K562 (cell line): ENCODE measurements at regions not wholly inside any gene's neighbourhood (a gene's known extent, or its start where the extent isn't known, plus 50 kb on each side); places are given as distances from the start of the nearest gene placed in this dataset.

Source experiments
- ATAC-seq: fragments of 200-7000 bp; cut with Tn5 transposase; 3 replicates; pipeline ENCODE4 v1.9.1; 2020; ENCODE audit warnings: moderate library complexity
- BruUV-seq: library from RNA; stranded (reverse); fragments of 400-500 nt; replicated peaks from 2 replicates; lab custom pipeline; 2021; lab: Mats Ljungman, UMichigan
- CTCF ChIA-PET: fragments of 300-600 bp; formaldehyde crosslinking; extraction: SDS; loops from one replicate; lab custom pipeline; 2021; ENCODE audit warnings: low intra/inter-chr PET ratio; lab: Yijun Ruan, JAX
- POLR2A ChIA-PET: fragments of 300-600, 350-650 bp; sonication (Branson Sonifier 250); formaldehyde crosslinking; extraction: SDS; loops from one replicate; lab custom pipeline; 2021; ENCODE audit warnings: antibody characterized with exemption, inconsistent platforms; lab: Yijun Ruan, JAX
- DNase-seq, 4 experiments: peaks; one replicate each; pipeline versions ENCODE4 v3.0.0 to v3.0.0-alpha.2; 2011 to 2018; ENCODE audit warnings: low spot score in 3 of 4, mixed read lengths in 3 of 4; ENCODE audit errors: extremely low read depth in 1 of 4
- FAIRE-seq: peaks from 2 replicates; lab custom pipeline; 2011; peaks lifted over from hg19 to GRCh38; lab: Jason Lieb, UNC
- H2AFZ ChIP-seq: 2 replicates; pipeline ENCODE4 v1.6.0; 2011; ENCODE audit warnings: low read depth, low read length, control low read depth, inconsistent platforms
- H3K27ac ChIP-seq: fragments of 200-600 bp; 3 replicates; pipeline ENCODE4 v1.8.0; 2011; ENCODE audit warnings: low read depth, mild to moderate bottlenecking, control low read depth, inconsistent platforms, low read length, moderate library complexity, mixed read lengths; ENCODE audit errors: extremely low read depth
- H3K27me3 ChIP-seq, 2 experiments: fragments of 300-600 bp in 1 of 2; 2 replicates in 1 of 2; 3 replicates in 1 of 2; pipeline versions ENCODE4 v1.6.0 to v1.8.0; 2011; ENCODE audit warnings: inconsistent platforms in 2 of 2, low read length in 2 of 2, mild to moderate bottlenecking in 1 of 2, mixed read lengths in 1 of 2, moderate library complexity in 1 of 2; ENCODE audit not compliant: control insufficient read depth in 2 of 2, insufficient read depth in 2 of 2
- H3K36me3 ChIP-seq: fragments of 300-600 bp; 3 replicates; pipeline ENCODE4 v1.8.0; 2011; ENCODE audit warnings: mild to moderate bottlenecking, low read length, inconsistent platforms; ENCODE audit not compliant: control insufficient read depth, insufficient read depth
- H3K4me1 ChIP-seq, 2 experiments: fragments of 200-600 bp in 1 of 2; replicated peaks in 1 of 2; 2 replicates in 1 of 2; 3 replicates in 1 of 2; pipeline versions ENCODE4 v1.5.1 to v1.8.0; 2011; ENCODE audit warnings: inconsistent platforms in 2 of 2, low read length in 2 of 2, mild to moderate bottlenecking in 1 of 2, mixed read lengths in 1 of 2, moderate library complexity in 1 of 2; ENCODE audit not compliant: control insufficient read depth in 2 of 2, insufficient read depth in 2 of 2
- H3K4me2 ChIP-seq: 2 replicates; pipeline ENCODE4 v1.6.1; 2011; ENCODE audit warnings: low read length, control low read depth, inconsistent platforms, mixed read lengths; ENCODE audit not compliant: insufficient read depth
- H3K4me3 ChIP-seq: fragments of 200-600 bp; sonication (generic), shearing (Covaris generic); 2 replicates; pipeline ENCODE4 v1.5.1; 2016; ENCODE audit warnings: control low read depth, inconsistent platforms
- H3K79me2 ChIP-seq: fragments of 200-600 bp; 3 replicates; pipeline ENCODE4 v1.8.0; 2011; ENCODE audit warnings: low read length, inconsistent platforms; ENCODE audit not compliant: control insufficient read depth, insufficient read depth
- H3K9ac ChIP-seq, 2 experiments: 2 replicates each; pipeline versions ENCODE4 v1.6.0 to v1.6.1; 2011; ENCODE audit warnings: low read depth in 2 of 2, low read length in 2 of 2, control low read depth in 1 of 2, inconsistent platforms in 1 of 2, mild to moderate bottlenecking in 1 of 2, mixed read lengths in 1 of 2; ENCODE audit not compliant: insufficient read depth in 1 of 2
- H3K9me1 ChIP-seq: one replicate; pipeline ENCODE4 v1.6.0; 2011; ENCODE audit warnings: inconsistent platforms, mild to moderate bottlenecking, low read length, moderate library complexity; ENCODE audit not compliant: control insufficient read depth, insufficient read depth
- H3K9me3 ChIP-seq: replicated peaks from 2 replicates; pipeline ENCODE4 v1.5.1; 2011; ENCODE audit warnings: low read depth, low read length, inconsistent platforms; ENCODE audit not compliant: control insufficient read depth, insufficient read depth
- H4K20me1 ChIP-seq: replicated peaks from 2 replicates; pipeline ENCODE4 v1.6.1; 2011; ENCODE audit warnings: low read length, inconsistent platforms, mixed read lengths; ENCODE audit not compliant: control insufficient read depth, insufficient read depth
- ATF7 ChIP-seq: fragments of 450-650 bp; IDR thresholded peaks from 2 replicates; pipeline ENCODE4 v1.7.1; 2014; ENCODE audit warnings: mild to moderate bottlenecking, moderate library complexity
- HNRNPK ChIP-seq: fragments of 200-400 bp; formaldehyde crosslinking; IDR thresholded peaks from one replicate; pipeline ENCODE4 v1.6.1; 2018; ENCODE audit warnings: mild to moderate bottlenecking, low read depth, low read length; ENCODE audit not compliant: poor library complexity, severe bottlenecking
- MAFK ChIP-seq: IDR thresholded peaks from 2 replicates; pipeline ENCODE4 v1.6.1; 2011; ENCODE audit warnings: low read length, improper control_type of control experiment
- MTF1 ChIP-seq: fragments of 250-450 bp; sonication (Bioruptor Pico); IDR thresholded peaks from 2 replicates; pipeline ENCODE4 v1.9.0; 2021; ENCODE audit warnings: moderate library complexity, mild to moderate bottlenecking, inconsistent platforms, borderline replicate concordance
- SMARCE1 ChIP-seq: fragments of 450-650 bp; IDR thresholded peaks from 2 replicates; pipeline ENCODE4 v1.7.1; 2016; ENCODE audit warnings: mild to moderate bottlenecking
- SREBF1 ChIP-seq: fragments of 150-350 bp; IDR thresholded peaks from 2 replicates; pipeline ENCODE4 v1.6.1; 2014; ENCODE audit warnings: antibody characterized with exemption, low read depth, low read length, borderline replicate concordance
- TCFL5 ChIP-seq: fragments of 250-450 bp; sonication (Bioruptor Pico); conservative IDR thresholded peaks from 2 replicates; pipeline ENCODE4 v1.6.1; 2021; ENCODE audit warnings: mild to moderate bottlenecking, moderate library complexity, matching md5 sums
- THAP12 ChIP-seq: fragments of 250-450 bp; sonication (Bioruptor Pico); IDR thresholded peaks from 2 replicates; pipeline ENCODE4 v1.9.0; 2021; ENCODE audit warnings: mild to moderate bottlenecking, inconsistent platforms
- ZNF140 ChIP-seq: fragments of 250-450 bp; sonication (Bioruptor Pico); IDR thresholded peaks from 2 replicates; pipeline ENCODE4 v1.8.0; 2021; ENCODE audit warnings: moderate library complexity, mild to moderate bottlenecking, inconsistent platforms
- ZNF184 ChIP-seq: sonication (generic); formaldehyde crosslinking; IDR thresholded peaks from 2 replicates; pipeline ENCODE4 v1.5.0; 2020; ENCODE audit warnings: missing genetic modification reagents
- ZNF224 ChIP-seq: sonication (generic); formaldehyde crosslinking; IDR thresholded peaks from 2 replicates; pipeline ENCODE4 v1.8.0; 2022; ENCODE audit warnings: mild to moderate bottlenecking, missing genetic modification reagents
- ZNF41 ChIP-seq: fragments of 250-450 bp; sonication (Bioruptor Pico); conservative IDR thresholded peaks from 2 replicates; pipeline ENCODE4 v1.4.0; 2020; ENCODE audit warnings: mild to moderate bottlenecking
- ZNF518B ChIP-seq: fragments of 250-450 bp; sonication (Bioruptor Pico); IDR thresholded peaks from 2 replicates; pipeline ENCODE4 v1.5.0; 2021; ENCODE audit warnings: mild to moderate bottlenecking, moderate library complexity
- ZNF561 ChIP-seq: fragments of 450-650 bp; formaldehyde crosslinking; conservative IDR thresholded peaks from 2 replicates; pipeline ENCODE4 v1.4.0; 2020; ENCODE audit warnings: mild to moderate bottlenecking, moderate library complexity
- WGBS: fragments of 100-300 bp; shearing (Covaris generic); methylation state at CpG from one replicate; pipeline ENCODE4 v1.1.6; 2016; ENCODE audit warnings: low coverage, mixed read lengths; ENCODE audit not compliant: insufficient coverage; ENCODE audit errors: missing lambda C conversion rate; 5-methylcytosine and 5-hydroxymethylcytosine counted together
- in situ Hi-C: fragments of 300-500 bp; cut with MboI; formaldehyde crosslinking; loops from 4 replicates; pipeline ENCODE4 v1.15.0; 2018; ENCODE audit warnings: inconsistent platforms, mixed read lengths
- intact Hi-C: fragments of 100-400 bp; cut with micrococcal nuclease; formaldehyde crosslinking; loops from 2 replicates; pipeline ENCODE4 v1.14.2; 2022

- TF ChIP-seq ATF7: no peak
- TF ChIP-seq ZNF561 (CRISPR knock-in tag): no peak
- no peak for TF ChIP-seq SMARCE1
- no peak for TF ChIP-seq ZNF140
- no peak for TF ChIP-seq ZNF224 (CRISPR knock-in tag)
- TF ChIP-seq HNRNPK: no peak
Measured at GRCh38 chr4:115607311-115607710, 493.9 kb upstream of the NDST4 start (continued).

GRCh38 chr4:115596265-115597001, 483.0 kb upstream of the NDST4 start:
- H3K4me1 ChIP-seq: no peaks in the 10 kb centered on the region
- 0% methylated on average over 3 of the region's 3 CpGs for WGBS
- no peaks in the 10 kb centered on the region for H3K9me3 ChIP-seq
- no peak for FAIRE-seq
- CTCF ChIA-PET: no interaction called here
- no peaks in the 10 kb centered on the region for H3K27me3 ChIP-seq
- H3K9ac ChIP-seq: no peak overlapping the region
- H3K9me1 ChIP-seq: no peaks in the 10 kb centered on the region
- in situ Hi-C loops: no loop called here
- no peak for ATAC-seq
- no peak overlapping the region for H3K4me3 ChIP-seq
- no peak overlapping the region for H3K4me2 ChIP-seq
- no peaks in the 10 kb centered on the region for H4K20me1 ChIP-seq
- POLR2A ChIA-PET: no interaction called here
- H2AFZ ChIP-seq: no peak overlapping the region
- H3K36me3 ChIP-seq: no peaks in the 10 kb centered on the region
- no peak overlapping the region for H3K27ac ChIP-seq
- no peak for DNase-seq
- no peaks in the 10 kb centered on the region for H3K79me2 ChIP-seq
- no TSS peak for BruUV-seq
- intact Hi-C loops: no loop called here
- TF ChIP-seq MAFK (no peak), THAP12 (CRISPR knock-in tag) (no peak), ZNF561 (CRISPR knock-in tag) (no peak), ZNF518B (CRISPR knock-in tag) (no peak), SREBF1 (no peak), TCFL5 (CRISPR knock-in tag) (no peak), ZNF41 (CRISPR knock-in tag) (no peak), MTF1 (CRISPR knock-in tag) (no peak), ZNF184 (CRISPR knock-in tag) (no peak)
